B cell (primary cell): ENCODE measurements at regions not wholly inside any gene's neighbourhood (a gene's known extent, or its start where the extent isn't known, plus 50 kb on each side); places are given as distances from the start of the nearest gene placed in this dataset.

ENCODE experiments used
- ATAC-seq: fragments of 200-7000 bp; cut with Tn5 transposase; one replicate; pipeline ENCODE4 v1.10.0; 2021; ENCODE audit warnings: low read depth, mild to moderate bottlenecking, moderate number of reproducible peaks, moderate library complexity
- CTCF ChIA-PET: fragments of 350-600 bp; sonication (Branson Sonifier 250); formaldehyde crosslinking; loops from one replicate; lab custom pipeline; 2021; ENCODE audit warnings: antibody characterized with exemption, inconsistent platforms; lab: Charles Lee
- POLR2A ChIA-PET: fragments of 350-600 bp; sonication (Branson Sonifier 250); formaldehyde crosslinking; loops from one replicate; lab custom pipeline; 2021; ENCODE audit warnings: antibody characterized with exemption; lab: Charles Lee
- DNase-seq: peaks from one replicate; pipeline ENCODE4 v3.0.0; 2013
- H2AFZ ChIP-seq: 2 replicates; pipeline ENCODE4 v1.6.1; 2012; ENCODE audit warnings: mild to moderate bottlenecking, low read depth, low read length; ENCODE audit not compliant: insufficient read depth, poor library complexity, severe bottlenecking
- H3K27ac ChIP-seq, 2 donors: 1 replicate in 1 of 2; 2 replicates in 1 of 2; pipeline ENCODE4 v1.5.1; 2012 to 2013; ENCODE audit warnings: low read length in 2 of 2, mild to moderate bottlenecking in 2 of 2, moderate library complexity in 1 of 2
- H3K27me3 ChIP-seq, 4 experiments: fragments of 200-600 bp in 1 of 4; sonication (generic) in 1 of 4; replicated peaks in 1 of 4; 1 replicate in 2 of 4; 2 replicates in 2 of 4; pipeline versions ENCODE4 v1.6.1 to v1.7.0; 2013 to 2016; ENCODE audit warnings: low read length in 3 of 4, mild to moderate bottlenecking in 2 of 4, mixed read lengths in 1 of 4, moderate library complexity in 1 of 4; ENCODE audit not compliant: insufficient read depth in 4 of 4, control insufficient read depth in 3 of 4; ENCODE audit errors: control extremely low read depth in 1 of 4
- H3K36me3 ChIP-seq, 2 experiments: replicated peaks in 1 of 2; 1 replicate in 1 of 2; 2 replicates in 1 of 2; pipeline versions ENCODE4 v1.6.1 to v1.7.1; 2013; ENCODE audit warnings: low read length in 1 of 2; ENCODE audit not compliant: insufficient read depth in 2 of 2, control insufficient read depth in 1 of 2; ENCODE audit errors: control extremely low read depth in 1 of 2, extremely low read depth in 1 of 2
- H3K4me1 ChIP-seq, 2 donors: fragments of 200-600 bp in 1 of 2; sonication (generic) in 1 of 2; 1 replicate in 1 of 2; 2 replicates in 1 of 2; pipeline versions ENCODE4 v1.5.1 to v1.6.1; 2013 to 2017; ENCODE audit warnings: low read length in 2 of 2; ENCODE audit not compliant: control insufficient read depth in 2 of 2, insufficient read depth in 2 of 2
- H3K4me2 ChIP-seq: replicated peaks from 2 replicates; pipeline ENCODE3; 2012; ENCODE audit warnings: mild to moderate bottlenecking, low read depth, low read length; ENCODE audit not compliant: poor library complexity, severe bottlenecking
- H3K4me3 ChIP-seq, 5 experiments: fragments of 200-600 bp in 1 of 5; sonication (generic) in 1 of 5; 1 replicate in 3 of 5; 2 replicates in 2 of 5; pipeline versions ENCODE4 v1.5.1 to v1.7.0; 2011 to 2016; ENCODE audit warnings: low read length in 4 of 5, mild to moderate bottlenecking in 4 of 5, low read depth in 2 of 5, control low read depth in 1 of 5, moderate library complexity in 1 of 5; ENCODE audit not compliant: insufficient read depth in 1 of 5; ENCODE audit errors: control extremely low read depth in 1 of 5, extremely low read depth in 1 of 5
- H3K79me2 ChIP-seq: fragments of 200-600 bp; sonication (generic); one replicate; pipeline ENCODE4 v1.6.0; 2016; ENCODE audit warnings: low read length; ENCODE audit not compliant: control insufficient read depth, insufficient read depth
- H3K9ac ChIP-seq: fragments of 200-600 bp; sonication (generic); 2 replicates; pipeline ENCODE4 v1.6.1; 2017; ENCODE audit warnings: mild to moderate bottlenecking, low read length, moderate library complexity
- H3K9me3 ChIP-seq, 3 donors: one replicate each; pipeline versions ENCODE4 v1.6.1 to v1.7.1; 2013; ENCODE audit warnings: low read length in 2 of 3; ENCODE audit not compliant: control insufficient read depth in 2 of 3, insufficient read depth in 1 of 3; ENCODE audit errors: control extremely low read depth in 1 of 3
- H4K20me1 ChIP-seq: 2 replicates; pipeline ENCODE4 v1.6.0; 2012; ENCODE audit warnings: mild to moderate bottlenecking, low read length; ENCODE audit not compliant: insufficient read depth, control insufficient read depth, poor library complexity, severe bottlenecking
- H3K27ac Mint-ChIP-seq: one replicate; pipeline ENCODE4 v1.8.0; 2021; ENCODE audit warnings: mixed read lengths
- H3K27me3 Mint-ChIP-seq: one replicate; pipeline ENCODE4 v1.8.0; 2021; ENCODE audit warnings: mixed read lengths
- H3K4me1 Mint-ChIP-seq: one replicate; pipeline ENCODE4 v1.8.0; 2021; ENCODE audit warnings: mixed read lengths
- H3K4me3 Mint-ChIP-seq: one replicate; pipeline ENCODE4 v1.8.0; 2021; ENCODE audit warnings: mixed read lengths
- H3K9me3 Mint-ChIP-seq: one replicate; pipeline ENCODE4 v1.8.0; 2022; ENCODE audit warnings: mixed read lengths; ENCODE audit not compliant: insufficient read depth
- CTCF ChIP-seq: fragments of 200-600 bp; IDR thresholded peaks from one replicate; pipeline ENCODE4 v1.8.0; 2022; ENCODE audit warnings: antibody characterized with exemption, mild to moderate bottlenecking
- EZH2 ChIP-seq: IDR thresholded peaks from 2 replicates; pipeline ENCODE4 v1.6.1; 2012; ENCODE audit warnings: borderline replicate concordance, low read depth, mild to moderate bottlenecking, moderate library complexity, low read length; ENCODE audit not compliant: insufficient read depth, poor library complexity, severe bottlenecking
- WGBS: methylation state at CpG from one replicate; pipeline ENCODE4 v1.1.5; 2013; ENCODE audit warnings: missing lambda C conversion rate; ENCODE audit not compliant: insufficient coverage; 5-methylcytosine and 5-hydroxymethylcytosine counted together
- intact Hi-C: fragments of 100-400 bp; cut with micrococcal nuclease; formaldehyde crosslinking; loops from one replicate; pipeline ENCODE4 v1.10.0; 2022

GRCh38 chr12:105672121-105672975 lies 341.9 kb downstream of the C12orf75 start:
- TF ChIP-seq CTCF (no peak), EZH2 (no peak)
- DNase-seq (no peak), ATAC-seq (no peak)
- Mint-ChIP-seq H3K4me1 (no peaks in the 10 kb centered on the region), H3K9me3 (no peaks in the 10 kb centered on the region), H3K4me3 (no peak overlapping the region), H3K27ac (no peak overlapping the region), H3K27me3 (peaks cover 5% of the 10 kb centered on the region)
- H3K79me2 ChIP-seq, result no peaks in the 10 kb centered on the region
- no peak overlapping the region for H3K4me3 ChIP-seq
- no peak overlapping the region for H3K4me2 ChIP-seq
- ChIA-PET CTCF (no interaction called here), POLR2A (no interaction called here)
- 89% methylated on average over 9 of the region's 9 CpGs for WGBS
- no peaks in the 10 kb centered on the region for H4K20me1 ChIP-seq
- H2AFZ ChIP-seq, result no peak overlapping the region
- no peaks in the 10 kb centered on the region for H3K4me1 ChIP-seq
- intact Hi-C loops, result no loop called here
- H3K36me3 ChIP-seq, result no peaks in the 10 kb centered on the region
- H3K27me3 ChIP-seq, result no peaks in the 10 kb centered on the region
- no peak overlapping the region for H3K27ac ChIP-seq
- no peak overlapping the region for H3K9ac ChIP-seq
- H3K9me3 ChIP-seq, result peaks cover 0 to 3% (median 0%) of the 10 kb centered on the region in 3 donors

- H3K4me2 ChIP-seq, result no peak overlapping the region
- TF ChIP-seq CTCF (no peak), EZH2 (no peak)
- H3K27ac Mint-ChIP-seq, result no peak overlapping the region
- H3K4me3 Mint-ChIP-seq, result no peak overlapping the region
- no peak overlapping the region for H2AFZ ChIP-seq
- no peaks in the 10 kb centered on the region for H3K4me1 Mint-ChIP-seq
- DNase-seq (no peak), ATAC-seq (no peak)
- no peak overlapping the region for H3K27ac ChIP-seq
- H3K27me3 ChIP-seq, result no peaks in the 10 kb centered on the region
- intact Hi-C loops, result no loop called here
- CTCF ChIA-PET, result no interaction called here
- H3K27me3 Mint-ChIP-seq, result peaks cover 5% of the 10 kb centered on the region
- no peaks in the 10 kb centered on the region for H3K9me3 Mint-ChIP-seq
- 85% methylated on average over 2 of the region's 2 CpGs for WGBS
- no peaks in the 10 kb centered on the region for H3K9me3 ChIP-seq
- POLR2A ChIA-PET, result no interaction called here
- H3K36me3 ChIP-seq, result no peaks in the 10 kb centered on the region
- no peak overlapping the region for H3K9ac ChIP-seq
- H3K79me2 ChIP-seq, result no peaks in the 10 kb centered on the region
- no peaks in the 10 kb centered on the region for H4K20me1 ChIP-seq
- no peak overlapping the region for H3K4me3 ChIP-seq
- H3K4me1 ChIP-seq, result no peaks in the 10 kb centered on the region
Observed at GRCh38 chr12:105674871-105675699, 344.6 kb downstream of the C12orf75 start.
